HG03457 (cell line): ENCODE measurements at regions not wholly inside any gene's neighbourhood (a gene's known extent, or its start where the extent isn't known, plus 50 kb on each side); places are given as distances from the start of the nearest gene placed in this dataset.

ENCODE experiments used
- ATAC-seq: cut with Tn5 transposase; IDR thresholded peaks from one replicate; pipeline ENCODE4 v1.9.1; 2021; ENCODE audit warnings: moderate number of reproducible peaks; ENCODE audit not compliant: unreplicated experiment

DNA sequence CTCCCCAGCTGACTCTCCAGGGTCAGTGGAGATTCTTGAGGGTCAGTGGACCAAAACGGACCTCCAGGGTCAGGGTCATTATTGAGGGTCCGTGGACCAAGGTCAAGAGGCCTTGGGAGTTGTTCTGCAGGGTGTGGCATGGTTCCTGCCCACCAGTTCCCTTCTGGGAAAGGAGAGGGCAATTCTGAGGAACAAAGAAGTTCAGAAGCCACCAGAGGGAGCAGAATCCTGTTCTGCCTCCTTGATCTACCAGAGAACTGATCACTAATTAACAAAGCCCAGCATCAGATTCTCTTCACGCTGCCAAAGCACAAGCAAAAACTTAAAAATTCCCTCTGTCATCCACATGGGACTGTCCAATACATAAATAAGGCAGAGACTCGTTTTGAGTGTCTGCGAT lies 263.4 kb downstream of the DHX35 start:
- no peak for ATAC-seq

DNA sequence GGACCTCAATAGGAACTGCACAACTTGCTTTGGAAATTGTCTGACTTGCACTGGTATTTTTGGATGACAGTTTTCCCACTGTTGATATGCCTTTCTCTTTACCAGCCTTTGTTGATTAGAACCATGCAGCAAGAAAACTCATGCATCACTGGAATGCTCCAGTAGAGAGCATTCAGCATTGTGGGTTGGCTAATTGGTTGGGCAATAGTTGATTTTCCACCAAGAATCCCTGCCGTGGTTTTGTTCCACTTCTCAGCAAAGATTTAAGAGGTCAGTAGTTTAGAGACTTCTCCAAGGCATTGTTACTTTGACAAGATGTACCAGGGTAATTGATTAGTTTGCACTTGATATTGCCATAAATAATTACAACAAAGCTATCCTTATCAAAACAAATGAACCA lies 260.0 kb downstream of the DHX35 start:
- no peak for ATAC-seq

DNA sequence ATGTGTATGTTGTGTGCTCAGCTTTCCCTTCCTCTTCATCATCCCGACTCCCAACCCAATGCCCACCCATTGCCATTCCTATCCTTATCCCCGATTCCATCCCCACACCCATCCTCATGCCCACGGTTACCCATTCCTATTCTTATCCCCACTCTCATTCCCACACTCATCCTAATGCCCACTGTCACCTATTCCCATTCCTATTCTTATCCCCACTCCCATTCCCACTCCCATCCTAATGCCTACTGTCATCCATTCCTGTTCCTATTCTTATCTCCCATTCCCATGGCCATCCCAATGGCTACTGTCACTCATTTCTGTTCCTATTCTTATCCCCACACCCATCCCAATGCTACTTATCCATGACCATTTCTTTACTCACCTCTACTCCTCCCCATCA lies 254.1 kb downstream of the DHX35 start:
- ATAC-seq = no peak

DNA sequence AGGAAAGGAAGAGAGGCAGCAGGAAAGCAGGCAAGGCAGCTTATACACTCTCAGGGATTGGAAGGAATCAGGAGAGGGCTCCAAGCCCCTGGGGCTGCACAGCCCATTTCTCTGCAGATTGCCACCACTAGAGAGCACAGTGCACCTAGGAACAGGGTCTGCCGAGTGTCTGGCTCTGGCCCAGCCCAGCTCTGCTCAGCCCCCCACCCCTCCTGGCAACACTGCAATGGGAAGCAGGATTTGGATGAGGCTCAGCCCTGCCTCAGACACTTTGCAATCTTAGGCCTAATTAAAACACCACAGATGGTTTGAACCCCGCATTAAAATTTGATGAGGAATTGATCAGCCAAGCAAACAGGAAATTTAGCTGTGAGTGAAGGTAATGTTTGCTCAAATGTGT lies 252.7 kb downstream of the DHX35 start:
- no peak for ATAC-seq

DNA sequence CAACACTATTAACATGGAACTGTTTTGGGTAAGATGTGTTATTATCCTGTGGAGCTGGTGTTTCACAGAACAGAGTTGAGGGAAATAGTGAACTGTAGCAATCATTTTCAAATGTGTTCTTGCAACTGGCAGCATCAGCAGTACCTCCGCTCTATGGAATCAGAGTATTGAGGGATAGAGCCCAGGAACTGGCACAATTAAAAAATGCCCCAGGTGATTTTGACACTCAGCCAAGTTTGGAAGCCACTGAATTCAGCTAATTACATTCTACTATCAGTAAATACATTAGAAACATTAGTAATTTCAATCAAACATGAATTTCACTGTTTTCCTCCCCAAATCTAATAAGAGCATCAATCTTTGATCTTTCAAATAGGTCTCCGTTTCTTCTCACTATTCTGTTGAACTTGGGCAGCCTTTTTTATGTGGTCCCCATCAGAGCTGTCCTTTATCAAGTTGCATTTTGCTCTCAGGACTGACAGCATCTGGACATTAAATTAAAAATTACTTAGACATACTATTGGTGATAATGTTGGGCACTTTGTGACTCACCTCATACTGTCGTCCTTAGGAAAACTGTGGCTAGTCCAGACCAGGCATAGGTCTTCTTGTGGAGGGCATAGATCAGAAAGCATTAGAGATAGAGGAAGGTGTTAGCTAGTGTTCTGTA lies 251.5 kb downstream of the DHX35 start:
- no peak for ATAC-seq

DNA sequence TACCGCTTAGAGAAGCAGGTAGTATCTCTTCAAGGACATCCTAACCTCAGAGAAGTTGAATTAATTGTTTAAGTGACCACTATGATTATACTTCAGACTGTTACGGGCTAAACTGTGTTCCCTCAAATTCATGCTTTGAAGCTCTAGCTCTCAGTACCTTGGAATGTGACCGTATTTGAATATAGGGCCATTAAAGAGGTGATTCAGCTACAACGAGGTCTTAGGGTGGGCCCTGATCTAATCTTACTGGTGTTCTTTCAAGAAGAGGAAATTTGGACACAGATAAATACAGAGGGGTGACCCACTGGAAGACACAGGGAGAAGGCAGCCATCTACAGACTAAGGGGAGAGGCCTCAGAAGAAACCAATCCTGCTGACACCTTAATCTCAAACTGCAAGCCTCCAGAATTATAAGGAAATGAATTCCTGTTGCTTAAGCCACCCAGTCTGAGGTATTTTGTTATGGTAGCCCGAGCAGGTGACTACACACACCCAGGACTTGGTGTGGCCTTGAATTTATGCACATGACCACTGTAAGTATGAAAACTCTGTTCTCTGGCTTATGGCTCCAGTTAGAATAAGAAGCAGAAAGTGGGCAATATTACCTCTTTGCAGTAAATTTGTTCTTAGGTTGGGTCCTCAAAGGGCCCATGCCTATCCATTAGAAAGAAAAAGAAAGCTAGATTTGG lies 249.1 kb downstream of the DHX35 start:
- no peak for ATAC-seq

- ATAC-seq = no peak
These were observed 248.3 kb downstream of the DHX35 start for GRCh38 chr20:39210341-39211036.

DNA sequence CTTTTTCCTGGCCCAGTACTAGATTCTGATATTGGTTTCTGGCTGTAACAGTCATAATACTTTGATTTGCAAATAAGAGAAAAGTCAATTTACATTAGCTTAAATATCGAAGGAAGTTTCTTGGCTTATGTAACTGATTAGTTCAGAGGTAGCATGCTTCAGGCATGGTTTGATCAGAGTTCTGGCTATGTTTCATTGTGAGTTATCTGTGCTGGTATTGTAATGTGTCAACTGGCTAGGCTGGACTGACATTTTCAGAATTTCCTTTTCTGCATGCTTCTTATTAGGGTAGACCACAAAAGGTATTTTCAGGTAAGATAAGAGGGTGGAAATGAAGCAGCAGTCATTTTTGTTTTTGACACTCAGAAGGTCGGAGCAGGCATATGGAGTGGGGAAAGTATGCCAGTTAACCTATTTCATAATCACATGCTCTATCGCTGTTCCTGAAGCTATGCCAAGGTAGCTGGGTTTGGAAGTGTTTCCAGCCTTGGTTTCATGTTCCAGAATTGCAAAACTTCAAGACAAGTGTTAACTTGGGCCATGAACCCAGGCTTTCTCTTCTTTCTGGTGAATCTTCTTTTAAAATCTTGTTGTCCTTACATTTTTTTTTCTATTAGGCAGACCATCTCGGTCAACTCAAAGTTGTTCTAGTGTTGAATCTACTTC lies 244.9 kb downstream of the DHX35 start:
- ATAC-seq = no peak

DNA sequence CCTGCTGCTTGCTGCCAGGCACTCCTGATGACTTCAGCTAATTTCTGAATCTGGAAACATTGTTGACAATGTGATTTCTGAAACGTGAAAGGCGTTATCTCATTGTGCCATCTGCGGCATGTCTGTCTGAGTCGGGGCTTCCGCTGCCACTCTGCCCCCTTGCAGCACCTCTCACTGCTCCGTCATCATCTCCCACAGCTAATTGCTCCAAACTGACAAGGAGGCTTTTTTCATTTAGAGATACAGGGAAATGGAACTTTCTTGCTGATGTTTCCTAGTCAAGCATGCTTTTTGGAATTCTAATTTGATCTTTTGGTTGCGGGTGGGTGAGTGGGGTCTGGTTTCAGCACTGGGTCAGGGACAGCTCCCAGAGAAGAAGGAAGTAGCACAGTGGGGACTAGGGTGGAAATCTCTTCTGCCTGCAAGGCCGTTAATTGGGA lies 233.5 kb downstream of the DHX35 start:
- ATAC-seq = no peak

GRCh38 chr20:39190666-39191570 lies 228.8 kb downstream of the DHX35 start:
- no peak for ATAC-seq

- ATAC-seq = no peak
These were observed 226.2 kb downstream of the DHX35 start for GRCh38 chr20:39188266-39188765.

GRCh38 chr20:39181490-39181889 lies 219.3 kb downstream of the DHX35 start:
- ATAC-seq = no peak

- no peak for ATAC-seq
These were observed 214.3 kb downstream of the DHX35 start for GRCh38 chr20:39176457-39176856.

- no peak for ATAC-seq
These were observed 208.8 kb downstream of the DHX35 start for GRCh38 chr20:39170896-39171463.

DNA sequence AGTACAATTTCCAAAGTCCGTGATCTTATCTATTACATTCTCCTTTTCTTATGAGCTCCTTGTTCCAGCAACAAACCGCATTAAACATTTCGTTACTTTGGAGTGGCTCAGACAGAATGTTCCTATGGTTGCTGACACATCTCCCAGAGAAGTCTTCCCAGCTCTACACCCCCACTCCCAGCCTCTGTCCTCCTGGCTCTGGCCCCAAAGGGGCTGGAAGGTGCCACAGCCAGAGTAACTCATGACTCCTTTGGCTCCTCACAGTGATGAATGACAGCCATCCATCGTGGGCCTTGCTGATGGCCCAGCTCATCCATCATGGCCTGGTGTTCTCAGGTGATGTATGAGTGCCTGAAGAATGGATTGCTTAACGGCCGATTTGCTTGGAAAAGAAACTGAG lies 203.0 kb downstream of the DHX35 start:
- no peak for ATAC-seq

DNA sequence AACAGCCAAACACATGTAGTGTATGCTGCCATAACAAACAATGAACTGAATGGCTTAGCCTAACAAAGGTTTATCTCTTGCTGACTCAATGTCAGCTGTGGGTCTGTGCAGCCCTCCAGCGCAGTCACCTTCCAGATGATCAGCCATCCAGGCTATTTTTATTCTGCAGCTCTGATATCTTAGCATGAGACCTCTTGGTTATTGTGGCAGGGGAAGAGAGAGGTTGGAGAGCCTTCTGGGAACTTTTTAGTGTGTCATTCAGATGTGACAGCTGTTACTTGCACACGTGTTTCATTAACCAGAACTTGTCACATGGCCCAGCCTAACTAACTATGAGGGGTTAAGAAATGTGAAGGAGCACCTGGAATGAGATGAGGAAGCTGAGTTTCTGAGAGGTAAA lies 202.5 kb downstream of the DHX35 start:
- ATAC-seq = no peak

DNA sequence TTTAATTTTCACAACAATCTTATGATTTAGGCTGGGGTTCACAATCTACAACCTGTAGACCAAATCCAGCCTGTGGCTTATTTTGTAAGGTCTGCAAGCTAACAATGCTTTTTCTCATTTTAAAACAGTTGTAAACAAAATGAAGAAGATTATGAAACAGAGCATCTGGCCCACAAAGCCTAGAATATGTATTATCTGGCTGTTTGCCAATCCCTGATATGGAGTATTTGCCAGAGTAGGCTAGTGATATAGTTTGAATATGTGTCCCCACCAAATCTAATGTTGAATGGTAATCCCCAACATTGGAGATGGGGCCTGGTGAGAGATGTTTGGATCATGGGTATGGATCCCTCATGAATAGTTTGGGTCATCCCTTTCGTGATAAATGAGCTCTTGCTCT lies 201.8 kb downstream of the DHX35 start:
- ATAC-seq = no peak

- no peak for ATAC-seq
These were observed 199.8 kb downstream of the DHX35 start for GRCh38 chr20:39161900-39162299.

DNA sequence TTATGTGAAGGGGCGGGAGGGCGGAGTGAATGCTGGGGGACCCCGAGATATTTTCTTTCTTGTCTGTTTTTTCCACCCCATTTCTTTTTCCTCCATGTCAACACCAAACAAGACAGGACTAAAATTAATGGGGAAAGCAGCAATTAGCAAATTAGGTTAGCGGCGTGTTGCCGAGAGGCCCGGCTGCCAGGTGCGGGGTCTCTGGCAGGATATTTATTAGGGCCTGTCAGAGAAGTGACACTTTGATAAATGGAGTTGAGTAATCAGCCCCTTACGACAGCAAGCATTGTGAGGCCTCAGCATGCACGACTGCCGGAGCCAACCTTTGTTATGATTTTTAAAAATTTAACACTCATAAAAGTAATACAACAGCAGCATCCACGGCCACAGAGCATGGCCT lies 193.8 kb downstream of the DHX35 start:
- no peak for ATAC-seq

DNA sequence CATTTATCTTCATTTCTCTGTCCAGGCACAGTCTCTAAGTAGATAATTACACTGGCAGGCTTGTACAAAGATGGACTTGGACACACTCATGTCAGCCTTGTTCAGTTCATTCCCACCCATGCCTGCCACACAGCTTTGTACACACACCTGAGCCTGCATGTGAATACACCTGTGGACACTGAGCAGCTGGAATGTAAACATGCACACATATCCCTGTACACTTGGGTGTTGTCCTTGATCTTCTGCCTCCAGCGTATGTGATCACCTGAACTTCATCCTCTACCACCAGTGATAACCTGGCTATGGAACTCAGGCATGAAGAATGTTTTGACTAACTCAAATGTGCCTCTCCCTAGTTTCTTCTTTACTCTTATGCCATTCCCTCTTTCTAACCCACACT lies 190.6 kb downstream of the DHX35 start:
- no peak for ATAC-seq
